Amniotic epithelial cell (primary cell): ENCODE measurements at regions not wholly inside any gene's neighbourhood (a gene's known extent, or its start where the extent isn't known, plus 50 kb on each side); places are given as distances from the start of the nearest gene placed in this dataset.
A peak's percentile ranks its signal among the peaks of the same experiment; 100 is the strongest.

Experiments
- DNase-seq: peaks from one replicate; pipeline ENCODE4 v3.0.0-alpha.2; 2010; ENCODE audit warnings: low read depth

GRCh38 chr5:114657342-114658130, 295.7 kb downstream of the KCNN2 start:
- peak; percentile 77 for DNase-seq

GRCh38 chr5:114649878-114650277, 288.0 kb downstream of the KCNN2 start:
- no peak for DNase-seq

- no peak for DNase-seq
Observed at GRCh38 chr5:114648940-114649339, 287.1 kb downstream of the KCNN2 start.

- no peak for DNase-seq
Observed at GRCh38 chr5:114644576-114644975, 282.7 kb downstream of the KCNN2 start.

GRCh38 chr5:114636271-114636670, 274.4 kb downstream of the KCNN2 start:
- no peak for DNase-seq

GRCh38 chr5:114634967-114635901, 273.4 kb downstream of the KCNN2 start:
- DNase-seq = peak; percentile 68

GRCh38 chr5:114634517-114634916, 272.6 kb downstream of the KCNN2 start:
- no peak for DNase-seq

GRCh38 chr5:114612406-114612805, 250.5 kb downstream of the KCNN2 start:
- DNase-seq = no peak

GRCh38 chr5:114581136-114581535, 219.3 kb downstream of the KCNN2 start:
- no peak for DNase-seq

- DNase-seq = no peak
Observed at GRCh38 chr5:114565871-114566270, 204.0 kb downstream of the KCNN2 start.

- DNase-seq = no peak
Observed at GRCh38 chr5:114565139-114565538, 203.3 kb downstream of the KCNN2 start.

GRCh38 chr5:114561415-114561814, 199.5 kb downstream of the KCNN2 start:
- no peak for DNase-seq
